ENCODE measurements at regions not wholly inside any gene's neighbourhood (a gene's known extent, or its start where the extent isn't known, plus 50 kb on each side); places are given as distances from the start of the nearest gene placed in this dataset.

GRCh38 chr2:216281876-216282275 lies 90.4 kb downstream of the MARCHF4 start:
- H3K9ac ChIP-seq (ENCODE audit: low read length) = no peak overlapping the region
- H3K4me3 ChIP-seq (ENCODE audit: low read length) = no peak overlapping the region
- no peaks in the 10 kb centered on the region for H3K4me1 ChIP-seq (ENCODE audit: insufficient read depth, low read length)
- no peaks in the 10 kb centered on the region for H3K27me3 ChIP-seq (ENCODE audit: low read length)
- H4K20me1 ChIP-seq (ENCODE audit: low read length) = no peaks in the 10 kb centered on the region
- H3F3A ChIP-seq (ENCODE audit: low read length, unreplicated experiment) = no peaks in the 10 kb centered on the region
- no peak overlapping the region for H3K4me2 ChIP-seq (ENCODE audit: low read length)
- H3K27ac ChIP-seq (ENCODE audit: low read length) = no peak overlapping the region
- DNase-seq (no peak), ATAC-seq (no peak)
- no peak overlapping the region for H2AFZ ChIP-seq (ENCODE audit: low read length)
- no peak for TF ChIP-seq EZH2phosphoT487 (IDR thresholded peaks at IDR 0.05; ENCODE audit: borderline replicate concordance, low read length)
- TF ChIP-seq EZH2 (IDR thresholded peaks at IDR 0.05; ENCODE audit: low read length, unreplicated experiment) = no peak
- no peak for TF ChIP-seq CTCF (conservative IDR thresholded peaks at IDR 0.05; ENCODE audit: low read depth, low read length)
- intact Hi-C loops (cut with micrococcal nuclease) = no loop called here
- no peaks in the 10 kb centered on the region for H3K9me2 ChIP-seq (replicated peaks; ENCODE audit: low read length)
- POLR2A ChIA-PET (ENCODE audit: unreplicated experiment) = interaction anchor here (0.5 kb wide), 1 partner anchor 51 kb away, joined by 7 read pairs; no protein-coding TSS in a partner anchor
- no peaks in the 10 kb centered on the region for H3K79me2 ChIP-seq (ENCODE audit: low read length)
- H3K36me3 ChIP-seq (ENCODE audit: low read depth, low read length) = no peaks in the 10 kb centered on the region
- CTCF ChIA-PET = no interaction called here
- H3K9me3 ChIP-seq (ENCODE audit: low read length) = no peaks in the 10 kb centered on the region
- BruUV-seq (replicated peaks) = no TSS peak

- no peak overlapping the region for H3K9ac ChIP-seq (ENCODE audit: low read length)
- H3K27ac ChIP-seq (ENCODE audit: low read length) = no peak overlapping the region
- TF ChIP-seq EZH2phosphoT487 (IDR thresholded peaks at IDR 0.05; ENCODE audit: borderline replicate concordance, low read length) = no peak
- no peaks in the 10 kb centered on the region for H3K79me2 ChIP-seq (ENCODE audit: low read length)
- no peaks in the 10 kb centered on the region for H3K9me2 ChIP-seq (replicated peaks; ENCODE audit: low read length)
- ChIA-PET POLR2A (ENCODE audit: unreplicated experiment) (interaction anchor here (0.5 kb wide), 1 partner anchor 51 kb away, joined by 7 read pairs; no protein-coding TSS in a partner anchor), CTCF (no interaction called here)
- no peak overlapping the region for H3K4me3 ChIP-seq (ENCODE audit: low read length)
- intact Hi-C loops (cut with micrococcal nuclease) = no loop called here
- H4K20me1 ChIP-seq (ENCODE audit: low read length) = no peaks in the 10 kb centered on the region
- ATAC-seq (no peak), DNase-seq (no peak)
- BruUV-seq (replicated peaks) = no TSS peak
- H3K27me3 ChIP-seq (ENCODE audit: low read length) = no peaks in the 10 kb centered on the region
- H3K4me1 ChIP-seq (ENCODE audit: insufficient read depth, low read length) = no peaks in the 10 kb centered on the region
- no peaks in the 10 kb centered on the region for H3K9me3 ChIP-seq (ENCODE audit: low read length)
- no peak overlapping the region for H2AFZ ChIP-seq (ENCODE audit: low read length)
- no peaks in the 10 kb centered on the region for H3F3A ChIP-seq (ENCODE audit: low read length, unreplicated experiment)
- no peaks in the 10 kb centered on the region for H3K36me3 ChIP-seq (ENCODE audit: low read depth, low read length)
- H3K4me2 ChIP-seq (ENCODE audit: low read length) = no peak overlapping the region
These were observed 91.0 kb downstream of the MARCHF4 start for GRCh38 chr2:216281316-216281715.

GRCh38 chr2:216279459-216279858 lies 92.8 kb downstream of the MARCHF4 start:
- DNase-seq (no peak), ATAC-seq (no peak)
- no peak overlapping the region for H2AFZ ChIP-seq (ENCODE audit: low read length)
- CTCF ChIA-PET = no interaction called here
- BruUV-seq (replicated peaks) = no TSS peak
- H3K27me3 ChIP-seq (ENCODE audit: low read length) = no peaks in the 10 kb centered on the region
- intact Hi-C loops (cut with micrococcal nuclease) = no loop called here
- H3F3A ChIP-seq (ENCODE audit: low read length, unreplicated experiment) = no peaks in the 10 kb centered on the region
- H3K79me2 ChIP-seq (ENCODE audit: low read length) = no peaks in the 10 kb centered on the region
- no peaks in the 10 kb centered on the region for H4K20me1 ChIP-seq (ENCODE audit: low read length)
- no peak overlapping the region for H3K4me3 ChIP-seq (ENCODE audit: low read length)
- TF ChIP-seq EZH2 (IDR thresholded peaks at IDR 0.05; ENCODE audit: low read length, unreplicated experiment) (no peak), EZH2phosphoT487 (IDR thresholded peaks at IDR 0.05; ENCODE audit: borderline replicate concordance, low read length) (no peak), CTCF (conservative IDR thresholded peaks at IDR 0.05; ENCODE audit: low read depth, low read length) (no peak)
- no peak overlapping the region for H3K9ac ChIP-seq (ENCODE audit: low read length)
- no peaks in the 10 kb centered on the region for H3K9me3 ChIP-seq (ENCODE audit: low read length)
- H3K4me2 ChIP-seq (ENCODE audit: low read length) = no peak overlapping the region
- POLR2A ChIA-PET (ENCODE audit: unreplicated experiment) = no interaction called here
- no peaks in the 10 kb centered on the region for H3K4me1 ChIP-seq (ENCODE audit: insufficient read depth, low read length)
- H3K9me2 ChIP-seq (replicated peaks; ENCODE audit: low read length) = no peaks in the 10 kb centered on the region
- no peak overlapping the region for H3K27ac ChIP-seq (ENCODE audit: low read length)
- no peaks in the 10 kb centered on the region for H3K36me3 ChIP-seq (ENCODE audit: low read depth, low read length)

Measured in PC-3 (cell line).